ENCODE measurements at regions not wholly inside any gene's neighbourhood (a gene's known extent, or its start where the extent isn't known, plus 50 kb on each side); places are given as distances from the start of the nearest gene placed in this dataset.

GRCh38 chr19:28327905-28328304 lies 885.0 kb downstream of the UQCRFS1 start:
- TF ChIP-seq CTCF (IDR thresholded peaks at IDR 0.05) = no peak
- no peak for TF ChIP-seq POLR2A (IDR thresholded peaks at IDR 0.05; ENCODE audit: low read length)
- no peak for TF ChIP-seq RAD21 (conservative IDR thresholded peaks at IDR 0.05 in 1 of 2, IDR thresholded peaks at IDR 0.05 in 1 of 2)
- TF ChIP-seq NR3C1 (IDR thresholded peaks at IDR 0.05) = no peak
- TF ChIP-seq PBX3 (IDR thresholded peaks at IDR 0.05) = no peak
- TF ChIP-seq ZSCAN20 (CRISPR knock-in tag; IDR thresholded peaks at IDR 0.05) = no peak
- no peak for TF ChIP-seq NPAS2 (CRISPR knock-in tag; IDR thresholded peaks at IDR 0.05; ENCODE audit: borderline replicate concordance)
- TF ChIP-seq ESRRA (IDR thresholded peaks at IDR 0.05; ENCODE audit: borderline replicate concordance, low read length) = no peak
- TF ChIP-seq EHMT2 (IDR thresholded peaks at IDR 0.05; ENCODE audit: low read depth) = no peak
- no peak for TF ChIP-seq HMGXB4 (CRISPR knock-in tag; IDR thresholded peaks at IDR 0.05; ENCODE audit: borderline replicate concordance)
- no peak for TF ChIP-seq MYC (IDR thresholded peaks at IDR 0.05; ENCODE audit: borderline replicate concordance, low read length)

Data from A549 (cell line).